H9 (cell line): ENCODE measurements at regions not wholly inside any gene's neighbourhood (a gene's known extent, or its start where the extent isn't known, plus 50 kb on each side); places are given as distances from the start of the nearest gene placed in this dataset.

Experiments
- DNase-seq: peaks from one replicate; pipeline ENCODE4 v3.0.0-alpha.2; 2017
- H2AFZ ChIP-seq: one replicate; pipeline ENCODE4 v1.6.1; 2013; ENCODE audit warnings: mild to moderate bottlenecking, low read length, control low read depth, moderate library complexity
- H2AK5ac ChIP-seq: 2 replicates; pipeline ENCODE4 v1.6.1; 2013; ENCODE audit warnings: low read length, control low read depth, mixed read lengths; ENCODE audit not compliant: insufficient read length
- H2BK120ac ChIP-seq: one replicate; pipeline ENCODE4 v1.6.1; 2013; ENCODE audit warnings: low read depth, mild to moderate bottlenecking, low read length, control low read depth, inconsistent platforms; ENCODE audit not compliant: poor library complexity, severe bottlenecking
- H2BK12ac ChIP-seq: 2 replicates; pipeline ENCODE4 v1.6.1; 2013; ENCODE audit warnings: low read length, control low read depth, mixed read lengths, low read depth; ENCODE audit not compliant: insufficient read length
- H2BK15ac ChIP-seq: 2 replicates; pipeline ENCODE4 v1.6.1; 2013; ENCODE audit warnings: low read depth, low read length, control low read depth
- H2BK20ac ChIP-seq: one replicate; pipeline ENCODE4 v1.6.1; 2013; ENCODE audit warnings: low read depth, mild to moderate bottlenecking, low read length, control low read depth, inconsistent platforms; ENCODE audit not compliant: poor library complexity, severe bottlenecking
- H2BK5ac ChIP-seq: 2 replicates; pipeline ENCODE4 v1.6.1; 2013; ENCODE audit warnings: low read length, control low read depth, mixed read lengths; ENCODE audit not compliant: insufficient read length
- H3K14ac ChIP-seq: 2 replicates; pipeline ENCODE4 v1.6.1; 2013; ENCODE audit warnings: low read length, control low read depth; ENCODE audit not compliant: insufficient read depth
- H3K18ac ChIP-seq: 2 replicates; pipeline ENCODE4 v1.6.1; 2013; ENCODE audit warnings: low read depth, mild to moderate bottlenecking, mixed read lengths, low read length, control low read depth; ENCODE audit not compliant: insufficient read length
- H3K23ac ChIP-seq: 2 replicates; pipeline ENCODE4 v1.6.1; 2013; ENCODE audit warnings: low read length, control low read depth, mixed read lengths, low read depth; ENCODE audit not compliant: insufficient read length
- H3K23me2 ChIP-seq: 2 replicates; pipeline ENCODE4 v1.6.1; 2013; ENCODE audit warnings: low read depth, mild to moderate bottlenecking, mixed read lengths, low read length, control low read depth; ENCODE audit not compliant: insufficient read length, poor library complexity, severe bottlenecking
- H3K27ac ChIP-seq: 2 replicates; pipeline ENCODE4 v1.5.1; 2013; ENCODE audit warnings: low read length, control low read depth, mixed read lengths, low read depth; ENCODE audit not compliant: insufficient read length
- H3K27me3 ChIP-seq: 2 replicates; pipeline ENCODE4 v1.6.1; 2013; ENCODE audit warnings: low read length, control low read depth, inconsistent platforms; ENCODE audit not compliant: insufficient read depth
- H3K4ac ChIP-seq: 2 replicates; pipeline ENCODE4 v1.6.1; 2013; ENCODE audit warnings: low read depth, mild to moderate bottlenecking, control low read depth, inconsistent platforms, low read length, moderate library complexity
- H3K4me1 ChIP-seq: 2 replicates; pipeline ENCODE4 v1.6.1; 2013; ENCODE audit warnings: low read length, control low read depth, inconsistent platforms; ENCODE audit not compliant: insufficient read depth
- H3K4me2 ChIP-seq: 2 replicates; pipeline ENCODE4 v1.6.1; 2013; ENCODE audit warnings: low read length, control low read depth, mixed read lengths; ENCODE audit not compliant: insufficient read length, insufficient read depth
- H3K56ac ChIP-seq: 2 replicates; pipeline ENCODE4 v1.6.1; 2013; ENCODE audit warnings: low read depth, mild to moderate bottlenecking, mixed read lengths, low read length, control low read depth; ENCODE audit not compliant: insufficient read length
- H3K79me1 ChIP-seq: 2 replicates; pipeline ENCODE4 v1.6.1; 2013; ENCODE audit warnings: low read depth, mild to moderate bottlenecking, moderate library complexity, low read length, control low read depth, inconsistent platforms; ENCODE audit not compliant: insufficient read depth, poor library complexity, severe bottlenecking
- H3K79me2 ChIP-seq: 2 replicates; pipeline ENCODE4 v1.6.1; 2013; ENCODE audit warnings: low read length, control low read depth, inconsistent platforms; ENCODE audit not compliant: insufficient read depth
- H3K9ac ChIP-seq: 2 replicates; pipeline ENCODE4 v1.6.1; 2013; ENCODE audit warnings: low read length, control low read depth, mixed read lengths; ENCODE audit not compliant: insufficient read length; ENCODE audit errors: extremely low read depth
- H3K9me3 ChIP-seq: one replicate; pipeline ENCODE4 v1.6.1; 2013; ENCODE audit warnings: low read depth, low read length, inconsistent platforms; ENCODE audit not compliant: control insufficient read depth
- H3T11ph ChIP-seq: one replicate; pipeline ENCODE4 v1.6.1; 2013; ENCODE audit warnings: mild to moderate bottlenecking, low read length, control low read depth, inconsistent platforms
- H4K20me1 ChIP-seq: one replicate; pipeline ENCODE4 v1.6.1; 2013; ENCODE audit not compliant: control insufficient read depth, insufficient read length, insufficient read depth
- H4K5ac ChIP-seq: 2 replicates; pipeline ENCODE4 v1.6.1; 2013; ENCODE audit warnings: low read depth, mild to moderate bottlenecking, mixed read lengths, low read length, control low read depth; ENCODE audit not compliant: insufficient read length
- H4K8ac ChIP-seq: replicated peaks from 2 replicates; pipeline ENCODE4 v1.6.1; 2013; ENCODE audit warnings: low read length, control low read depth, mixed read lengths, low read depth; ENCODE audit not compliant: insufficient read length
- H4K91ac ChIP-seq: 2 replicates; pipeline ENCODE4 v1.6.1; 2013; ENCODE audit warnings: low read depth, mild to moderate bottlenecking, moderate library complexity, mixed read lengths, low read length, control low read depth; ENCODE audit not compliant: insufficient read length
- H3K27ac Mint-ChIP-seq, 3 experiments: 2 replicates in 2 of 3; 3 replicates in 1 of 3; pipeline ENCODE4 v1.8.0; 2020 to 2021; ENCODE audit warnings: mixed read lengths in 3 of 3, mild to moderate bottlenecking in 1 of 3, moderate library complexity in 1 of 3
- H3K27me3 Mint-ChIP-seq: 2 replicates; pipeline ENCODE4 v1.8.0; 2021; ENCODE audit warnings: low read depth, mild to moderate bottlenecking, moderate library complexity, mixed read lengths
- H3K36me3 Mint-ChIP-seq, 3 experiments: 2 replicates in 2 of 3; 3 replicates in 1 of 3; pipeline ENCODE4 v1.8.0; 2020 to 2021; ENCODE audit warnings: low read depth in 3 of 3, mixed read lengths in 3 of 3; ENCODE audit not compliant: insufficient read depth in 1 of 3
- H3K4me1 Mint-ChIP-seq, 2 experiments: 2 replicates each; pipeline ENCODE4 v1.8.0; 2020; ENCODE audit warnings: mixed read lengths in 2 of 2
- H3K4me3 Mint-ChIP-seq, 2 experiments: 2 replicates in 1 of 2; 3 replicates in 1 of 2; pipeline ENCODE4 v1.8.0; 2020 to 2021; ENCODE audit warnings: mild to moderate bottlenecking in 2 of 2, mixed read lengths in 2 of 2, moderate library complexity in 1 of 2
- H3K9me3 Mint-ChIP-seq, 2 experiments: 2 replicates in 1 of 2; 3 replicates in 1 of 2; pipeline ENCODE4 v1.8.0; 2020; ENCODE audit warnings: mild to moderate bottlenecking in 2 of 2, mixed read lengths in 2 of 2, moderate library complexity in 1 of 2
- CTCF ChIP-seq: fragments of 200-600 bp; sonication (generic); conservative IDR thresholded peaks from 3 replicates; pipeline ENCODE4 v1.8.0; 2021; ENCODE audit warnings: antibody characterized with exemption, mild to moderate bottlenecking
- WGBS: extraction: QIAGEN DNeasy Blood & Tissue Kit; methylation state at CpG from one replicate; pipeline ENCODE4 v1.1.7; 2013; ENCODE audit warnings: missing lambda C conversion rate, low lambda C conversion rate, mixed read lengths; ENCODE audit not compliant: insufficient read length; ENCODE audit errors: extremely low coverage; 5-methylcytosine and 5-hydroxymethylcytosine counted together

- no peaks in the 10 kb centered on the region for H3K27me3 ChIP-seq
- no peaks in the 10 kb centered on the region for H3K4me1 ChIP-seq
- no peak overlapping the region for H3T11ph ChIP-seq
- WGBS, result no CpG with 5 or more reads among the region's 7 CpGs
- Mint-ChIP-seq H3K9me3 (no peaks in the 10 kb centered on the region), H3K4me1 (0 out of 4 replicates have a peak, but pooled peaks cover 0 to 2% of the 10 kb centered on the region in 2 experiments), H3K4me3 (no peak overlapping the region), H3K27me3 (peaks cover 2% of the 10 kb centered on the region; the same call in 1 of the 2 replicates), H3K36me3 (peaks cover 12 to 27% (median 13%) of the 10 kb centered on the region in 3 experiments), H3K27ac (no peak overlapping the region; a peak in 1 of 7 replicates)
- no peak overlapping the region for H3K4ac ChIP-seq
- no peak overlapping the region for H3K27ac ChIP-seq
- H4K91ac ChIP-seq, result no peak overlapping the region
- no peak overlapping the region for H3K56ac ChIP-seq
- no peak overlapping the region for H4K5ac ChIP-seq
- H2BK15ac ChIP-seq, result no peak overlapping the region
- H2BK20ac ChIP-seq, result no peak overlapping the region
- no peak overlapping the region for H2BK120ac ChIP-seq
- no peak overlapping the region for H2AK5ac ChIP-seq
- no peak overlapping the region for H3K23ac ChIP-seq
- H4K20me1 ChIP-seq, result no peaks in the 10 kb centered on the region
- H4K8ac ChIP-seq, result no peak overlapping the region
- H2AFZ ChIP-seq, result no peak overlapping the region
- no peaks in the 10 kb centered on the region for H3K79me1 ChIP-seq
- H3K9ac ChIP-seq, result no peak overlapping the region
- H2BK12ac ChIP-seq, result no peak overlapping the region
- H3K4me2 ChIP-seq, result no peak overlapping the region
- H3K23me2 ChIP-seq, result no peaks in the 10 kb centered on the region
- H3K14ac ChIP-seq, result no peak overlapping the region
- H2BK5ac ChIP-seq, result no peak overlapping the region
- H3K79me2 ChIP-seq, result no peaks in the 10 kb centered on the region
- H3K9me3 ChIP-seq, result no peaks in the 10 kb centered on the region
- DNase-seq, result no peak
- H3K18ac ChIP-seq, result no peak overlapping the region
- no peak for TF ChIP-seq CTCF
Observed at GRCh38 chr11:71103266-71103665, 149.1 kb downstream of the SHANK2 start.
